ENCODE measurements at regions not wholly inside any gene's neighbourhood (a gene's known extent, or its start where the extent isn't known, plus 50 kb on each side); places are given as distances from the start of the nearest gene placed in this dataset.
A peak's percentile ranks its signal among the peaks of the same experiment; 100 is the strongest.

DNA sequence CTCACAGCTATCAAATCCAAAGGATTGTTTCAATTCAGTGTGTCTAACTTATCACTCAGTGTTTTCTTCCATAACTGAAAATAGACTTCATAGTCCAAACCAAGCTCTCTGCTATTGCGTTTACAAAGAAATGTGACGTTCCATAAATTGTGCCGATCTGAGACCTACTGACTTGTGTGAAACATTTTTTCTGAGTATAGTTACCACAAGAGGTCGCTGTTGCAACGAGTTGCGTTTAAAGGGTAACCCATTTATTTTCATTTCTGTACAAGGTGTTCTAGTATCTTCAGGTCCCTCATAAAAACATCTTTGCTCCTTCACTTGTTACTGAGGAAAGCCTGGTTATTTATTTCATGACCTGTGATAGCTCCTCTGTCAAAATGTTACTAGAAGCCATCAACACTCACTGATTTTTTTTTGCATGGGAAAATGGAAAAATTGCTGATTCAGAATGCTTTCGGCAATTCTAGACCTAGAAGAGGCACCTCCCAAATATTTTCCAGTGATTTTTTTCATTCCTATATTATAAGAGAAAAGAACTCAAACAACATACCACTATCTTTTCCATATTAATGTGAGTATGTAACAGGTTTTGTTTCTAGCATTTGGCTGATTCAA is 60.9 kb upstream of the OR4E1 start:
- peak in 1 of 4 donors; percentile 27 for DNase-seq (ENCODE audit: low read depth in 4 of 4, low spot score in 2 of 4)

GRCh38 chr14:21729703-21730233 is 56.1 kb upstream of the OR4E1 start:
- no peak for DNase-seq (ENCODE audit: low read depth in 4 of 4, low spot score in 2 of 4)

DNA sequence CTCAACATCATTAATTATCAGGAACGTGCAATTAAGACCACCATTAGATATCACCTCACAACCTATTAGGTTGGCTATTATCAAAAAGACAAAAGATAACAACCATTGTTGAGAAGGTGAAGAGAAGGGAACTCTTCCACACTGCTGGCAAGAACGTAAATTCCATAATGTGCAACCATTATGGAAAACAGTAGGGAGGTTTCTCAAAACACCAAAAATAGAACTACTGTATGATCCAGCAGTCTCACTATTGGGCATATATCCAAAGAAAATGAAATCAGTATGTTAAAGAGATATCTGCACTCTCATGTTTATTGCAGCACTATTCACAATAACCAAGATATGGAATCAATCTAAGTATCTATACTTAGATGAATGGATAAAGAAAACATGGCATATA is 51.6 kb upstream of the OR4E1 start:
- DNase-seq (ENCODE audit: low read depth in 4 of 4, low spot score in 2 of 4), result no peak

- DNase-seq (ENCODE audit: low read depth in 4 of 4, low spot score in 2 of 4), result no peak
Observed at GRCh38 chr14:21724090-21724973, 50.7 kb upstream of the OR4E1 start.

DNA sequence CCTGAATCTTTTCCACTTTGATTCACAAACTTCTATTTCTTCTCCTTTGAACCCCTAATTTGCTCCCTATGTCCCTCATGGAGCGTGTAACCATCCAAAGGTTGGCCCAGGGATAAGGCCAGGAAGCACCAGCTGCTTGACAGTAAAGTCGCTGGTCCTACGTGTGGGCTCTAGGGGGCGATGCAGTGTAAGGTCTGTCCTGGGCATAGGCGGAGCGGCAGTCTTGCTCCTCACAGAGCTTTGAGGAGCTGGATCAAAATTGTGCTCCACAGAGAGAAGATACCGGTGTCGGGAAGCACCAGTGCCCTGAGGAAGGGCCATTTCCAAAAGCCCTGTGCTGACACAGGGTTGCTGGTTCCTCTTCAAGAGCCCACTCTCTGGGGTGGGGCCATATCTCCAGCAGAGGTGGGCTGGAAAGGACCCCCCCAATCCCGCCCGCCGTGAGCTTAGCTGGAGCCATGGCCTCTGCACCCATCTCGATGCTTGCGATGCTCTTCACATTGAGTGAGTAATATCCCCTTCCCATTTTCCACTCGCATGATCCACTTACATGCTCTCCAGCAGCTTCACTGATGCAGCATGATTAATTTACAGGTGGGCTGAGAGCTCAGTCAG is 49.9 kb upstream of the OR4E1 start:
- DNase-seq (ENCODE audit: low read depth in 4 of 4, low spot score in 2 of 4), result no peak

Data from left renal cortex interstitium (tissue), 4 donors.